ENCODE measurements at regions not wholly inside any gene's neighbourhood (a gene's known extent, or its start where the extent isn't known, plus 50 kb on each side); places are given as distances from the start of the nearest gene placed in this dataset.

GRCh38 chr4:111808174-111808573 is 337.1 kb upstream of the FAM241A start:
- TF ChIP-seq CTCF (IDR thresholded peaks at IDR 0.05), result no peak
- WGBS (ENCODE audit: insufficient coverage), result no CpG with 5 or more reads among the region's 2 CpGs

GRCh38 chr4:111811661-111812060 is 333.6 kb upstream of the FAM241A start:
- Histone ChIP-seq H3K27ac (ENCODE audit: low read depth in 1 of 2, low read length in 2 of 2) (no peak overlapping the region), H2AFZ (ENCODE audit: insufficient read depth, low read depth, low read length, poor library complexity, severe bottlenecking) (no peak overlapping the region), H3K27me3 (ENCODE audit: control insufficient read depth in 2 of 2, insufficient read depth in 2 of 2, low read length in 2 of 2) (no peaks in the 10 kb centered on the region), H3K9ac (ENCODE audit: insufficient read depth, low read length, poor library complexity, severe bottlenecking) (no peak overlapping the region), H4K20me1 (ENCODE audit: insufficient read depth, low read length) (no peaks in the 10 kb centered on the region), H3K4me1 (ENCODE audit: control insufficient read depth in 1 of 2, insufficient read depth in 2 of 2, low read length in 2 of 2) (no peaks in the 10 kb centered on the region), H3K36me3 (replicated peaks in 1 of 2; ENCODE audit: control insufficient read depth in 1 of 2, insufficient read depth in 2 of 2, low read length in 2 of 2) (no peaks in the 10 kb centered on the region), H3K79me2 (ENCODE audit: insufficient read depth, low read length) (no peaks in the 10 kb centered on the region), H3K4me2 (replicated peaks; ENCODE audit: extremely low read depth, low read length, poor library complexity, severe bottlenecking) (no peak overlapping the region), H3K4me3 (replicated peaks in 1 of 3; ENCODE audit: low read depth in 2 of 3, low read length in 3 of 3) (no peak overlapping the region), H3K9me3 (replicated peaks in 1 of 2; ENCODE audit: control insufficient read depth in 1 of 2, insufficient read depth in 1 of 2, low read length in 2 of 2) (no peaks in the 10 kb centered on the region)
- intact Hi-C loops (cut with micrococcal nuclease), result no loop called here
- DNase-seq, result no peak
- WGBS (ENCODE audit: insufficient coverage), result no CpG with 5 or more reads among the region's 2 CpGs
- H3K27me3 Mint-ChIP-seq (ENCODE audit: low read depth in 3 of 3), result no peaks in the 10 kb centered on the region
- no peak for TF ChIP-seq CTCF (IDR thresholded peaks at IDR 0.05)
- H3K36me3 Mint-ChIP-seq, result no peaks in the 10 kb centered on the region
- H3K9me3 Mint-ChIP-seq, result peaks cover 0 to 3% (median 0%) of the 10 kb centered on the region in 7 donors
- no peaks in the 10 kb centered on the region for H3K4me1 Mint-ChIP-seq
- no peak overlapping the region for H3K4me3 Mint-ChIP-seq
- no peak overlapping the region for H3K27ac Mint-ChIP-seq

More at GRCh38 chr4:111808174-111808573, 337.1 kb upstream of the FAM241A start:
- no peaks in the 10 kb centered on the region for H3K27me3 ChIP-seq (ENCODE audit: control insufficient read depth in 2 of 2, insufficient read depth in 2 of 2, low read length in 2 of 2)
- H4K20me1 ChIP-seq (ENCODE audit: insufficient read depth, low read length), result no peaks in the 10 kb centered on the region
- H3K4me3 Mint-ChIP-seq, result no peak overlapping the region
- no peaks in the 10 kb centered on the region for H3K79me2 ChIP-seq (ENCODE audit: insufficient read depth, low read length)
- H3K9ac ChIP-seq (ENCODE audit: insufficient read depth, low read length, poor library complexity, severe bottlenecking), result no peak overlapping the region
- no peak overlapping the region for H3K27ac ChIP-seq (ENCODE audit: low read depth in 1 of 2, low read length in 2 of 2)
- no peaks in the 10 kb centered on the region for H3K9me3 Mint-ChIP-seq
- H3K4me3 ChIP-seq (replicated peaks in 1 of 3; ENCODE audit: low read depth in 2 of 3, low read length in 3 of 3), result no peak overlapping the region
- H3K4me1 Mint-ChIP-seq, result no peaks in the 10 kb centered on the region
- H3K27me3 Mint-ChIP-seq (ENCODE audit: low read depth in 3 of 3), result no peaks in the 10 kb centered on the region
- no peaks in the 10 kb centered on the region for H3K4me1 ChIP-seq (ENCODE audit: control insufficient read depth in 1 of 2, insufficient read depth in 2 of 2, low read length in 2 of 2)
- no peak overlapping the region for H3K27ac Mint-ChIP-seq
- H3K4me2 ChIP-seq (replicated peaks; ENCODE audit: extremely low read depth, low read length, poor library complexity, severe bottlenecking), result no peak overlapping the region
- H3K9me3 ChIP-seq (replicated peaks in 1 of 2; ENCODE audit: control insufficient read depth in 1 of 2, insufficient read depth in 1 of 2, low read length in 2 of 2), result no peaks in the 10 kb centered on the region
- no peak for DNase-seq
- H3K36me3 Mint-ChIP-seq, result no peaks in the 10 kb centered on the region
- H2AFZ ChIP-seq (ENCODE audit: insufficient read depth, low read depth, low read length, poor library complexity, severe bottlenecking), result no peak overlapping the region
- H3K36me3 ChIP-seq (replicated peaks in 1 of 2; ENCODE audit: control insufficient read depth in 1 of 2, insufficient read depth in 2 of 2, low read length in 2 of 2), result no peaks in the 10 kb centered on the region
- intact Hi-C loops (cut with micrococcal nuclease), result no loop called here

Data from CD14-positive monocyte (primary cell).